SK-N-SH treated with all-trans-retinoic acid at 6 μM for 48 hours (cell line): ENCODE measurements at regions not wholly inside any gene's neighbourhood (a gene's known extent, or its start where the extent isn't known, plus 50 kb on each side); places are given as distances from the start of the nearest gene placed in this dataset.

ENCODE experiments used
- ISL1 ChIP-seq: fragments of 250-450 bp; sonication (Bioruptor Pico); IDR thresholded peaks from 2 replicates; pipeline ENCODE4 v2.1.2; 2022; ENCODE audit warnings: mild to moderate bottlenecking, moderate library complexity
- RARB ChIP-seq: fragments of 250-450 bp; sonication (Bioruptor Pico); IDR thresholded peaks from 2 replicates; pipeline ENCODE4 v1.8.0; 2021; ENCODE audit warnings: mild to moderate bottlenecking, moderate library complexity
- TCF4 ChIP-seq: fragments of 250-450 bp; sonication (Bioruptor Pico); IDR thresholded peaks from 2 replicates; pipeline ENCODE4 v1.8.0; 2021; ENCODE audit warnings: mild to moderate bottlenecking, moderate library complexity, borderline replicate concordance
- TOX ChIP-seq: fragments of 250-450 bp; sonication (Bioruptor Pico); IDR thresholded peaks from 2 replicates; pipeline ENCODE4 v1.8.0; 2021; ENCODE audit warnings: mild to moderate bottlenecking, moderate library complexity, borderline replicate concordance
- ZC3H10 ChIP-seq: fragments of 250-450 bp; sonication (Bioruptor Pico); IDR thresholded peaks from 2 replicates; pipeline ENCODE4 v1.5.1; 2021; ENCODE audit warnings: mild to moderate bottlenecking, moderate library complexity
- ZNF70 ChIP-seq: fragments of 450-650 bp; formaldehyde crosslinking; IDR thresholded peaks from 2 replicates; pipeline ENCODE4 v1.5.0; 2020; ENCODE audit warnings: mild to moderate bottlenecking, moderate library complexity
- ZNF8 ChIP-seq: fragments of 450-650 bp; formaldehyde crosslinking; IDR thresholded peaks from 2 replicates; pipeline ENCODE4 v1.5.0; 2020; ENCODE audit warnings: mild to moderate bottlenecking, moderate library complexity

GRCh38 chr6:103587722-103588121, 1272.0 kb downstream of the HACE1 start:
- TF ChIP-seq ISL1 (CRISPR knock-in tag) (no peak), TOX (CRISPR knock-in tag) (no peak), ZNF70 (CRISPR knock-in tag) (no peak), RARB (CRISPR knock-in tag) (no peak), TCF4 (no peak), ZC3H10 (CRISPR knock-in tag) (no peak), ZNF8 (CRISPR knock-in tag) (no peak)
